HG02642 (cell line): ENCODE measurements at regions not wholly inside any gene's neighbourhood (a gene's known extent, or its start where the extent isn't known, plus 50 kb on each side); places are given as distances from the start of the nearest gene placed in this dataset.

Experiments
- ATAC-seq: cut with Tn5 transposase; IDR thresholded peaks from one replicate; pipeline ENCODE4 v1.9.1; 2021; ENCODE audit warnings: mild to moderate bottlenecking; ENCODE audit not compliant: unreplicated experiment, poor library complexity

- no peak for ATAC-seq
Measured at GRCh38 chr4:173862754-173863153, 332.7 kb upstream of the HAND2 start.

- no peak for ATAC-seq
Measured at GRCh38 chr4:173860094-173860493, 330.1 kb upstream of the HAND2 start.

GRCh38 chr4:173859091-173859713 is 329.2 kb upstream of the HAND2 start:
- no peak for ATAC-seq

GRCh38 chr4:173858471-173858870 is 328.4 kb upstream of the HAND2 start:
- ATAC-seq = no peak

GRCh38 chr4:173857828-173858227 is 327.8 kb upstream of the HAND2 start:
- no peak for ATAC-seq

GRCh38 chr4:173855015-173855414 is 325.0 kb upstream of the HAND2 start:
- ATAC-seq = no peak

GRCh38 chr4:173852775-173853174 is 322.7 kb upstream of the HAND2 start:
- ATAC-seq = no peak

GRCh38 chr4:173845580-173845979 is 315.6 kb upstream of the HAND2 start:
- ATAC-seq = no peak

- no peak for ATAC-seq
Measured at GRCh38 chr4:173839865-173840264, 309.8 kb upstream of the HAND2 start.

- no peak for ATAC-seq
Measured at GRCh38 chr4:173837517-173837916, 307.5 kb upstream of the HAND2 start.

GRCh38 chr4:173835903-173836302 is 305.9 kb upstream of the HAND2 start:
- ATAC-seq = no peak

GRCh38 chr4:173834151-173834550 is 304.1 kb upstream of the HAND2 start:
- no peak for ATAC-seq

- ATAC-seq = no peak
Measured at GRCh38 chr4:173829565-173829964, 299.5 kb upstream of the HAND2 start.

GRCh38 chr4:173827707-173828106 is 297.7 kb upstream of the HAND2 start:
- no peak for ATAC-seq

GRCh38 chr4:173821876-173822275 is 291.8 kb upstream of the HAND2 start:
- ATAC-seq = no peak

- ATAC-seq = no peak
Measured at GRCh38 chr4:173821036-173821435, 291.0 kb upstream of the HAND2 start.

- ATAC-seq = no peak
Measured at GRCh38 chr4:173807347-173807746, 277.3 kb upstream of the HAND2 start.

- no peak for ATAC-seq
Measured at GRCh38 chr4:173805884-173806283, 275.9 kb upstream of the HAND2 start.

- ATAC-seq = no peak
Measured at GRCh38 chr4:173802662-173803022, 272.6 kb upstream of the HAND2 start.

- no peak for ATAC-seq
Measured at GRCh38 chr4:173801876-173802661, 272.0 kb upstream of the HAND2 start.

- ATAC-seq = no peak
Measured at GRCh38 chr4:173801361-173801760, 271.3 kb upstream of the HAND2 start.

- ATAC-seq = no peak
Measured at GRCh38 chr4:173797296-173797695, 267.3 kb upstream of the HAND2 start.
